Sigmoid colon (tissue), 4 donors: ENCODE measurements at regions not wholly inside any gene's neighbourhood (a gene's known extent, or its start where the extent isn't known, plus 50 kb on each side); places are given as distances from the start of the nearest gene placed in this dataset.

ENCODE experiments used
- POLR2A ChIP-seq, 2 donors: fragments of 450-650 bp; IDR thresholded peaks; one replicate each; pipeline ENCODE4 v1.6.1; 2016; ENCODE audit warnings: antibody characterized with exemption in 2 of 2, mild to moderate bottlenecking in 2 of 2, moderate library complexity in 2 of 2
- POLR2AphosphoS5 ChIP-seq, 4 donors: sonication (generic); formaldehyde crosslinking; IDR thresholded peaks; one replicate each; pipeline ENCODE4 v1.6.1; 2017; ENCODE audit warnings: antibody characterized with exemption in 4 of 4
- TF ChIP-seq, protein P1 (sequence below), 4 experiments: fragments of 450-650 bp in 3 of 4; fragments of 200-600 bp in 1 of 4; IDR thresholded peaks; one replicate each; pipeline ENCODE4 v1.5.1; 2016 to 2019; ENCODE audit warnings: antibody characterized with exemption in 4 of 4, mild to moderate bottlenecking in 3 of 4, moderate library complexity in 2 of 4

DNA sequence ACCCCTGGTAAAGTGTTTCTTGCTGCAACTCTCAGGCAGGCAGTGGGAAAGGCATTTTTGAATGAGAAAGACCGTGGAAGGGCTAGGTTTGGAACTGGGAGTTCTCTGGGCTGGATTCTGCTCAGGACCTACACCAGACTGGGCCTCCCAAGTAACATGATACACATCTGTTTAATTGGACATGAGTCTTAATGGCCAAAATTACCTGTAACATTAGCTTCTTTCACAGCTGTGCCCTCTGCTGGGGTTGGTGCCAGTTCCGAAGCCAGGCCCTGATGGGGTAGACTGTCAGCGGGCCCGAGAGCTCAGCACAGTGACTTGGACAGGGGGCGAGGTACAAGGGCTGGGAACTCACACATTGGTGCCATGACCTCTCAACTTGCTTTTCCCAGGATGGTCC lies 118.9 kb upstream of the IRX3 start:
- TF ChIP-seq POLR2A (IDR thresholded peaks at IDR 0.05) = no peak
- no peak for TF ChIP-seq POLR2AphosphoS5 (IDR thresholded peaks at IDR 0.05)
- TF ChIP-seq, protein P1, sequence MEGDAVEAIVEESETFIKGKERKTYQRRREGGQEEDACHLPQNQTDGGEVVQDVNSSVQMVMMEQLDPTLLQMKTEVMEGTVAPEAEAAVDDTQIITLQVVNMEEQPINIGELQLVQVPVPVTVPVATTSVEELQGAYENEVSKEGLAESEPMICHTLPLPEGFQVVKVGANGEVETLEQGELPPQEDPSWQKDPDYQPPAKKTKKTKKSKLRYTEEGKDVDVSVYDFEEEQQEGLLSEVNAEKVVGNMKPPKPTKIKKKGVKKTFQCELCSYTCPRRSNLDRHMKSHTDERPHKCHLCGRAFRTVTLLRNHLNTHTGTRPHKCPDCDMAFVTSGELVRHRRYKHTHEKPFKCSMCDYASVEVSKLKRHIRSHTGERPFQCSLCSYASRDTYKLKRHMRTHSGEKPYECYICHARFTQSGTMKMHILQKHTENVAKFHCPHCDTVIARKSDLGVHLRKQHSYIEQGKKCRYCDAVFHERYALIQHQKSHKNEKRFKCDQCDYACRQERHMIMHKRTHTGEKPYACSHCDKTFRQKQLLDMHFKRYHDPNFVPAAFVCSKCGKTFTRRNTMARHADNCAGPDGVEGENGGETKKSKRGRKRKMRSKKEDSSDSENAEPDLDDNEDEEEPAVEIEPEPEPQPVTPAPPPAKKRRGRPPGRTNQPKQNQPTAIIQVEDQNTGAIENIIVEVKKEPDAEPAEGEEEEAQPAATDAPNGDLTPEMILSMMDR (IDR thresholded peaks at IDR 0.05) = no peak
